ENCODE measurements at regions not wholly inside any gene's neighbourhood (a gene's known extent, or its start where the extent isn't known, plus 50 kb on each side); places are given as distances from the start of the nearest gene placed in this dataset.

DNA sequence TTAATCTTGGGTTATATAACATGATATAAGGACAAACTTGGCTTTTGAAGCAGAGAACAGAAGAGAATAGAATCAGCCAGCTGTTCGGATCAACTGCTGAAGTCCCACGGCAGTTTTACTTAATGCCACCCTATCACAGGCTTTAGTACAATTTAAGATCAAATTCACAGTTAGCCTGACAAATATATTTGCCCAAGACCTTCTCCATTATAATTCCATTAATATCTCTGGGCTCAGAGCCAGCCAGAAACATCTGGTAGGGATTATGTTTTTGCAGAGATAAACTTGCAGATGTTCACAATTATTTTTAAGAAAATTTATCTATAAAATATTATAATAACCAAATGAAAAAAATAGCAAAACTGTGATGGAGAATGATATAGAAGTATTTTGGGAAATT lies 381.4 kb downstream of the RAD51AP2 start (continued):
- TF ChIP-seq, protein P1, sequence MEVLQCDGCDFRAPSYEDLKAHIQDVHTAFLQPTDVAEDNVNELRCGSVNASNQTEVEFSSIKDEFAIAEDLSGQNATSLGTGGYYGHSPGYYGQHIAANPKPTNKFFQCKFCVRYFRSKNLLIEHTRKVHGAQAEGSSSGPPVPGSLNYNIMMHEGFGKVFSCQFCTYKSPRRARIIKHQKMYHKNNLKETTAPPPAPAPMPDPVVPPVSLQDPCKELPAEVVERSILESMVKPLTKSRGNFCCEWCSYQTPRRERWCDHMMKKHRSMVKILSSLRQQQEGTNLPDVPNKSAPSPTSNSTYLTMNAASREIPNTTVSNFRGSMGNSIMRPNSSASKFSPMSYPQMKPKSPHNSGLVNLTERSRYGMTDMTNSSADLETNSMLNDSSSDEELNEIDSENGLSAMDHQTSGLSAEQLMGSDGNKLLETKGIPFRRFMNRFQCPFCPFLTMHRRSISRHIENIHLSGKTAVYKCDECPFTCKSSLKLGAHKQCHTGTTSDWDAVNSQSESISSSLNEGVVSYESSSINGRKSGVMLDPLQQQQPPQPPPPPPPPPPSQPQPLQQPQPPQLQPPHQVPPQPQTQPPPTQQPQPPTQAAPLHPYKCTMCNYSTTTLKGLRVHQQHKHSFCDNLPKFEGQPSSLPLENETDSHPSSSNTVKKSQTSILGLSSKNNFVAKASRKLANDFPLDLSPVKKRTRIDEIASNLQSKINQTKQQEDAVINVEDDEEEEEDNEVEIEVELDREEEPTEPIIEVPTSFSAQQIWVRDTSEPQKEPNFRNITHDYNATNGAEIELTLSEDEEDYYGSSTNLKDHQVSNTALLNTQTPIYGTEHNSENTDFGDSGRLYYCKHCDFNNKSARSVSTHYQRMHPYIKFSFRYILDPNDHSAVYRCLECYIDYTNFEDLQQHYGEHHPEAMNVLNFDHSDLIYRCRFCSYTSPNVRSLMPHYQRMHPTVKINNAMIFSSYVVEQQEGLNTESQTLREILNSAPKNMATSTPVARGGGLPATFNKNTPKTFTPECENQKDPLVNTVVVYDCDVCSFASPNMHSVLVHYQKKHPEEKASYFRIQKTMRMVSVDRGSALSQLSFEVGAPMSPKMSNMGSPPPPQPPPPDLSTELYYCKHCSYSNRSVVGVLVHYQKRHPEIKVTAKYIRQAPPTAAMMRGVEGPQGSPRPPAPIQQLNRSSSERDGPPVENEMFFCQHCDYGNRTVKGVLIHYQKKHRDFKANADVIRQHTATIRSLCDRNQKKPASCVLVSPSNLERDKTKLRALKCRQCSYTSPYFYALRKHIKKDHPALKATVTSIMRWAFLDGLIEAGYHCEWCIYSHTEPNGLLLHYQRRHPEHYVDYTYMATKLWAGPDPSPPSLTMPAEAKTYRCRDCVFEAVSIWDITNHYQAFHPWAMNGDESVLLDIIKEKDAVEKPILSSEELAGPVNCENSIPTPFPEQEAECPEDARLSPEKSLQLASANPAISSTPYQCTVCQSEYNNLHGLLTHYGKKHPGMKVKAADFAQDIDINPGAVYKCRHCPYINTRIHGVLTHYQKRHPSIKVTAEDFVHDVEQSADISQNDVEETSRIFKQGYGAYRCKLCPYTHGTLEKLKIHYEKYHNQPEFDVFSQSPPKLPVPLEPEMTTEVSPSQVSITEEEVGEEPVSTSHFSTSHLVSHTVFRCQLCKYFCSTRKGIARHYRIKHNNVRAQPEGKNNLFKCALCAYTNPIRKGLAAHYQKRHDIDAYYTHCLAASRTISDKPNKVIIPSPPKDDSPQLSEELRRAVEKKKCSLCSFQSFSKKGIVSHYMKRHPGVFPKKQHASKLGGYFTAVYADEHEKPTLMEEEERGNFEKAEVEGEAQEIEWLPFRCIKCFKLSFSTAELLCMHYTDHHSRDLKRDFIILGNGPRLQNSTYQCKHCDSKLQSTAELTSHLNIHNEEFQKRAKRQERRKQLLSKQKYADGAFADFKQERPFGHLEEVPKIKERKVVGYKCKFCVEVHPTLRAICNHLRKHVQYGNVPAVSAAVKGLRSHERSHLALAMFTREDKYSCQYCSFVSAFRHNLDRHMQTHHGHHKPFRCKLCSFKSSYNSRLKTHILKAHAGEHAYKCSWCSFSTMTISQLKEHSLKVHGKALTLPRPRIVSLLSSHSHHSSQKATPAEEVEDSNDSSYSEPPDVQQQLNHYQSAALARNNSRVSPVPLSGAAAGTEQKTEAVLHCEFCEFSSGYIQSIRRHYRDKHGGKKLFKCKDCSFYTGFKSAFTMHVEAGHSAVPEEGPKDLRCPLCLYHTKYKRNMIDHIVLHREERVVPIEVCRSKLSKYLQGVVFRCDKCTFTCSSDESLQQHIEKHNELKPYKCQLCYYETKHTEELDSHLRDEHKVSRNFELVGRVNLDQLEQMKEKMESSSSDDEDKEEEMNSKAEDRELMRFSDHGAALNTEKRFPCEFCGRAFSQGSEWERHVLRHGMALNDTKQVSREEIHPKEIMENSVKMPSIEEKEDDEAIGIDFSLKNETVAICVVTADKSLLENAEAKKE (CRISPR knock-in tag; IDR thresholded peaks at IDR 0.05) = no peak
- TF ChIP-seq NANOG (IDR thresholded peaks at IDR 0.05; ENCODE audit: borderline replicate concordance) (no peak), EZH2phosphoT487 (IDR thresholded peaks at IDR 0.05; ENCODE audit: unreplicated experiment) (no peak), ZNF114 (CRISPR knock-in tag; IDR thresholded peaks at IDR 0.05) (no peak), POLR2AphosphoS5 (IDR thresholded peaks at IDR 0.05; ENCODE audit: low read depth) (no peak), EZH2 (IDR thresholded peaks at IDR 0.05; ENCODE audit: low read depth, unreplicated experiment) (no peak)

DNA sequence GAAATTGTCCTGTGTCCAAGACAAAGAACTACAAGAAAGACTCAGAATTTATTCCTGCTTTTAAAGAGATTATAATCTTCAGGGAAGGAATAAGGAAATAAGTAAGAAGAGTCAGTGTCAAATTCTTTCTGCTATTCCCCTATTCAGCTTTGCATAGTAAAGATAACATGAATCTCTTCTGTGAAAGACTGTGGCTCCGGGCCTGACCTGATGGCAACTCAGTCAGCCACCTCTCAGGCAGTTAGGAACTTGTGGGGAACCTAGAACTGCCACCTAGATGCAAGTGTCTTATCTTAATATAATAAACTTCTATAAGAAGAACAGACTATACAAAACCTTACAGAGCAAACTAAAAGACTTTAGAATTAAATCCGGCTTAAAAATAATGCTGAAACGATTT lies 382.0 kb downstream of the RAD51AP2 start:
- Histone ChIP-seq H3K27me3 (ENCODE audit: insufficient read depth) (no peaks in the 10 kb centered on the region), H3K4me2 (no peak overlapping the region), H3K4me1 (ENCODE audit: insufficient read depth) (no peaks in the 10 kb centered on the region; the same call in 1 of the 2 replicates), H3K79me2 (replicated peaks; ENCODE audit: insufficient read depth) (no peaks in the 10 kb centered on the region), H3K27ac (ENCODE audit: low read depth) (no peak overlapping the region), H3K36me3 (ENCODE audit: insufficient read depth) (no peaks in the 10 kb centered on the region), H2AFZ (no peak overlapping the region), H3K4me3 (no peak overlapping the region), H3F3A (replicated peaks; ENCODE audit: low read depth) (no peaks in the 10 kb centered on the region), H3K9me2 (ENCODE audit: insufficient read depth) (no peaks in the 10 kb centered on the region), H4K20me1 (replicated peaks; ENCODE audit: insufficient read depth) (no peaks in the 10 kb centered on the region)
- DNase-seq (ENCODE audit: low spot score) = no peak
- no peak overlapping the region for H3K4me3 Mint-ChIP-seq
- no peaks in the 10 kb centered on the region for H3K36me3 Mint-ChIP-seq (ENCODE audit: low read depth)
- ATAC-seq = no peak
- no peaks in the 10 kb centered on the region for H3K9me3 Mint-ChIP-seq
- no peaks in the 10 kb centered on the region for H3K27me3 Mint-ChIP-seq (ENCODE audit: insufficient read depth, low read depth, poor library complexity)
- H3K4me1 Mint-ChIP-seq = peaks cover 10% of the 10 kb centered on the region
- H3K27ac Mint-ChIP-seq = no peak overlapping the region
- TF ChIP-seq, protein P2, sequence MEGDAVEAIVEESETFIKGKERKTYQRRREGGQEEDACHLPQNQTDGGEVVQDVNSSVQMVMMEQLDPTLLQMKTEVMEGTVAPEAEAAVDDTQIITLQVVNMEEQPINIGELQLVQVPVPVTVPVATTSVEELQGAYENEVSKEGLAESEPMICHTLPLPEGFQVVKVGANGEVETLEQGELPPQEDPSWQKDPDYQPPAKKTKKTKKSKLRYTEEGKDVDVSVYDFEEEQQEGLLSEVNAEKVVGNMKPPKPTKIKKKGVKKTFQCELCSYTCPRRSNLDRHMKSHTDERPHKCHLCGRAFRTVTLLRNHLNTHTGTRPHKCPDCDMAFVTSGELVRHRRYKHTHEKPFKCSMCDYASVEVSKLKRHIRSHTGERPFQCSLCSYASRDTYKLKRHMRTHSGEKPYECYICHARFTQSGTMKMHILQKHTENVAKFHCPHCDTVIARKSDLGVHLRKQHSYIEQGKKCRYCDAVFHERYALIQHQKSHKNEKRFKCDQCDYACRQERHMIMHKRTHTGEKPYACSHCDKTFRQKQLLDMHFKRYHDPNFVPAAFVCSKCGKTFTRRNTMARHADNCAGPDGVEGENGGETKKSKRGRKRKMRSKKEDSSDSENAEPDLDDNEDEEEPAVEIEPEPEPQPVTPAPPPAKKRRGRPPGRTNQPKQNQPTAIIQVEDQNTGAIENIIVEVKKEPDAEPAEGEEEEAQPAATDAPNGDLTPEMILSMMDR (conservative IDR thresholded peaks at IDR 0.05; ENCODE audit: low read depth in 2 of 2) = no peak
- TF ChIP-seq, protein P3, sequence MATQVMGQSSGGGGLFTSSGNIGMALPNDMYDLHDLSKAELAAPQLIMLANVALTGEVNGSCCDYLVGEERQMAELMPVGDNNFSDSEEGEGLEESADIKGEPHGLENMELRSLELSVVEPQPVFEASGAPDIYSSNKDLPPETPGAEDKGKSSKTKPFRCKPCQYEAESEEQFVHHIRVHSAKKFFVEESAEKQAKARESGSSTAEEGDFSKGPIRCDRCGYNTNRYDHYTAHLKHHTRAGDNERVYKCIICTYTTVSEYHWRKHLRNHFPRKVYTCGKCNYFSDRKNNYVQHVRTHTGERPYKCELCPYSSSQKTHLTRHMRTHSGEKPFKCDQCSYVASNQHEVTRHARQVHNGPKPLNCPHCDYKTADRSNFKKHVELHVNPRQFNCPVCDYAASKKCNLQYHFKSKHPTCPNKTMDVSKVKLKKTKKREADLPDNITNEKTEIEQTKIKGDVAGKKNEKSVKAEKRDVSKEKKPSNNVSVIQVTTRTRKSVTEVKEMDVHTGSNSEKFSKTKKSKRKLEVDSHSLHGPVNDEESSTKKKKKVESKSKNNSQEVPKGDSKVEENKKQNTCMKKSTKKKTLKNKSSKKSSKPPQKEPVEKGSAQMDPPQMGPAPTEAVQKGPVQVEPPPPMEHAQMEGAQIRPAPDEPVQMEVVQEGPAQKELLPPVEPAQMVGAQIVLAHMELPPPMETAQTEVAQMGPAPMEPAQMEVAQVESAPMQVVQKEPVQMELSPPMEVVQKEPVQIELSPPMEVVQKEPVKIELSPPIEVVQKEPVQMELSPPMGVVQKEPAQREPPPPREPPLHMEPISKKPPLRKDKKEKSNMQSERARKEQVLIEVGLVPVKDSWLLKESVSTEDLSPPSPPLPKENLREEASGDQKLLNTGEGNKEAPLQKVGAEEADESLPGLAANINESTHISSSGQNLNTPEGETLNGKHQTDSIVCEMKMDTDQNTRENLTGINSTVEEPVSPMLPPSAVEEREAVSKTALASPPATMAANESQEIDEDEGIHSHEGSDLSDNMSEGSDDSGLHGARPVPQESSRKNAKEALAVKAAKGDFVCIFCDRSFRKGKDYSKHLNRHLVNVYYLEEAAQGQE (IDR thresholded peaks at IDR 0.05; ENCODE audit: unreplicated experiment) = no peak
- TF ChIP-seq ZNF331 (CRISPR knock-in tag; IDR thresholded peaks at IDR 0.05; ENCODE audit: low read depth) (no peak), EZH2 (IDR thresholded peaks at IDR 0.05; ENCODE audit: low read depth, unreplicated experiment) (no peak), STAT1 (IDR thresholded peaks at IDR 0.05; ENCODE audit: unreplicated experiment) (no peak)
- TF ChIP-seq, protein P4, sequence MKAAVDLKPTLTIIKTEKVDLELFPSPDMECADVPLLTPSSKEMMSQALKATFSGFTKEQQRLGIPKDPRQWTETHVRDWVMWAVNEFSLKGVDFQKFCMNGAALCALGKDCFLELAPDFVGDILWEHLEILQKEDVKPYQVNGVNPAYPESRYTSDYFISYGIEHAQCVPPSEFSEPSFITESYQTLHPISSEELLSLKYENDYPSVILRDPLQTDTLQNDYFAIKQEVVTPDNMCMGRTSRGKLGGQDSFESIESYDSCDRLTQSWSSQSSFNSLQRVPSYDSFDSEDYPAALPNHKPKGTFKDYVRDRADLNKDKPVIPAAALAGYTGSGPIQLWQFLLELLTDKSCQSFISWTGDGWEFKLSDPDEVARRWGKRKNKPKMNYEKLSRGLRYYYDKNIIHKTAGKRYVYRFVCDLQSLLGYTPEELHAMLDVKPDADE (IDR thresholded peaks at IDR 0.05) = no peak

Measured in GM23338 (cell line).